HepG2 (cell line): ENCODE measurements at regions not wholly inside any gene's neighbourhood (a gene's known extent, or its start where the extent isn't known, plus 50 kb on each side); places are given as distances from the start of the nearest gene placed in this dataset.

Source experiments
- ATAC-seq: fragments of 200-7000 bp; cut with Tn5 transposase; 3 replicates; pipeline ENCODE4 v1.9.1; 2020; ENCODE audit warnings: mild to moderate bottlenecking, moderate library complexity
- BruUV-seq: library from RNA; stranded (reverse); fragments of 400-500 nt; replicated peaks from 2 replicates; lab custom pipeline; 2021; lab: Mats Ljungman, UMichigan
- CTCF ChIA-PET: fragments of 300-600 bp; formaldehyde crosslinking; extraction: SDS; loops from one replicate; lab custom pipeline; 2021; ENCODE audit warnings: low total read pairs, inconsistent platforms, low intra/inter-chr PET ratio; lab: Yijun Ruan, JAX
- POLR2A ChIA-PET: fragments of 350-600 bp; sonication (Branson Sonifier 250); formaldehyde crosslinking; loops from one replicate; lab custom pipeline; 2020; ENCODE audit warnings: antibody characterized with exemption, inconsistent platforms; lab: Yijun Ruan, JAX
- DNase-seq: peaks from one replicate; pipeline ENCODE4 v3.0.0-alpha.2; 2015; ENCODE audit warnings: low spot score
- FAIRE-seq: peaks from 3 replicates; lab custom pipeline; 2011; peaks lifted over from hg19 to GRCh38; lab: Jason Lieb, UNC
- H2AFZ ChIP-seq: one replicate; pipeline ENCODE4 v1.6.1; 2011; ENCODE audit warnings: low read length, inconsistent platforms
- H3K27ac ChIP-seq: fragments of 300-600 bp; 3 replicates; pipeline ENCODE4 v1.8.0; 2011; ENCODE audit warnings: mixed run types, mild to moderate bottlenecking, mixed read lengths, low read length, inconsistent platforms; ENCODE audit not compliant: insufficient read depth; ENCODE audit errors: extremely low read length
- H3K27me3 ChIP-seq, 2 experiments: fragments of 200-600 bp in 1 of 2; 2 replicates in 1 of 2; 3 replicates in 1 of 2; pipeline versions ENCODE4 v1.6.0 to v1.8.0; 2011; ENCODE audit warnings: low read length in 2 of 2, mild to moderate bottlenecking in 2 of 2, moderate library complexity in 2 of 2, inconsistent platforms in 1 of 2; ENCODE audit not compliant: insufficient read depth in 2 of 2, control insufficient read depth in 1 of 2
- H3K36me3 ChIP-seq, 2 experiments: fragments of 200-600 bp in 1 of 2; replicated peaks in 1 of 2; 2 replicates in 1 of 2; 3 replicates in 1 of 2; pipeline versions ENCODE4 v1.5.1 to v1.8.0; 2011; ENCODE audit warnings: low read length in 2 of 2, inconsistent platforms in 1 of 2; ENCODE audit not compliant: insufficient read depth in 2 of 2, control insufficient read depth in 1 of 2
- H3K4me1 ChIP-seq: 2 replicates; pipeline ENCODE4 v1.5.1; 2012; ENCODE audit warnings: low read length, inconsistent platforms; ENCODE audit not compliant: insufficient read depth
- H3K4me2 ChIP-seq: 2 replicates; pipeline ENCODE4 v1.6.0; 2011; ENCODE audit warnings: low read depth, low read length, inconsistent platforms
- H3K4me3 ChIP-seq, 3 experiments: fragments of 200-600 bp in 1 of 3; sonication (generic), shearing (Covaris generic) in 1 of 3; replicated peaks in 1 of 3; 2 replicates each; pipeline ENCODE4 v1.5.1; 2011 to 2016; ENCODE audit warnings: low read length in 3 of 3, inconsistent platforms in 2 of 3, low read depth in 2 of 3, mild to moderate bottlenecking in 2 of 3, control low read depth in 1 of 3, mixed read lengths in 1 of 3; ENCODE audit not compliant: insufficient read depth in 1 of 3
- H3K79me2 ChIP-seq: one replicate; pipeline ENCODE4 v1.6.1; 2011; ENCODE audit warnings: low read length, inconsistent platforms; ENCODE audit not compliant: insufficient read depth
- H3K9ac ChIP-seq: 2 replicates; pipeline ENCODE4 v1.6.0; 2011; ENCODE audit warnings: mild to moderate bottlenecking, low read depth, low read length, inconsistent platforms; ENCODE audit not compliant: insufficient read depth
- H3K9me3 ChIP-seq: 2 replicates; pipeline ENCODE4 v1.5.1; 2012; ENCODE audit warnings: mild to moderate bottlenecking, low read length
- H4K20me1 ChIP-seq: 2 replicates; pipeline ENCODE4 v1.6.0; 2011; ENCODE audit warnings: inconsistent platforms, mild to moderate bottlenecking, low read length, moderate library complexity; ENCODE audit not compliant: insufficient read depth
- ATF7 ChIP-seq, 2 experiments: fragments of 450-650 bp in 1 of 2; sonication (generic) in 1 of 2; formaldehyde crosslinking in 1 of 2; IDR thresholded peaks; 2 replicates each; pipeline versions ENCODE4 v1.4.0 to v1.6.1; 2016 to 2020; ENCODE audit warnings: antibody characterized with exemption in 1 of 2, mild to moderate bottlenecking in 1 of 2, missing genetic modification reagents in 1 of 2
- CENPT ChIP-seq: sonication (generic); formaldehyde crosslinking; IDR thresholded peaks from 2 replicates; pipeline ENCODE4 v1.8.0; 2022; ENCODE audit warnings: low read depth, mild to moderate bottlenecking, moderate library complexity, missing genetic modification reagents
- EHMT2 ChIP-seq: fragments of 200-600 bp; sonication (generic); IDR thresholded peaks from 2 replicates; pipeline ENCODE4 v1.7.0; 2017; ENCODE audit warnings: antibody characterized with exemption, low read depth, low read length, borderline replicate concordance
- ESRRA ChIP-seq: sonication (generic); formaldehyde crosslinking; IDR thresholded peaks from 2 replicates; pipeline ENCODE4 v1.5.1; 2020; ENCODE audit warnings: mild to moderate bottlenecking, low read depth, missing genetic modification reagents
- FOXM1 ChIP-seq: sonication (generic); formaldehyde crosslinking; IDR thresholded peaks from 2 replicates; pipeline ENCODE4 v1.5.0; 2020; ENCODE audit warnings: missing genetic modification reagents
- GATA4 ChIP-seq: sonication (generic); IDR thresholded peaks from 2 replicates; pipeline ENCODE4 v1.6.1; 2016; ENCODE audit warnings: antibody characterized with exemption, low read depth, borderline replicate concordance
- GPN1 ChIP-seq: sonication (generic); formaldehyde crosslinking; IDR thresholded peaks from 2 replicates; pipeline ENCODE4 v1.5.1; 2020; ENCODE audit warnings: missing genetic modification reagents, borderline replicate concordance
- IKZF5 ChIP-seq: IDR thresholded peaks from 2 replicates; pipeline ENCODE4 v1.6.1; 2018; ENCODE audit warnings: missing genetic modification reagents, mild to moderate bottlenecking, missing compliant biosample characterization
- KDM2A ChIP-seq: sonication (generic); formaldehyde crosslinking; IDR thresholded peaks from 2 replicates; pipeline ENCODE4 v1.4.0; 2020; ENCODE audit warnings: low read depth, missing genetic modification reagents, borderline replicate concordance
- KMT2A ChIP-seq: sonication (generic); formaldehyde crosslinking; IDR thresholded peaks from 2 replicates; pipeline ENCODE4 v1.4.0; 2020; ENCODE audit warnings: missing genetic modification reagents
- SNAPC2 ChIP-seq: sonication (generic); formaldehyde crosslinking; IDR thresholded peaks from 2 replicates; pipeline ENCODE4 v1.8.1; 2022; ENCODE audit warnings: mild to moderate bottlenecking, missing genetic modification reagents
- SP2 ChIP-seq: sonication (generic); formaldehyde crosslinking; IDR thresholded peaks from 2 replicates; pipeline ENCODE4 v1.5.1; 2020; ENCODE audit warnings: mild to moderate bottlenecking, missing genetic modification reagents
- SRY ChIP-seq: sonication (generic); formaldehyde crosslinking; IDR thresholded peaks from 2 replicates; pipeline ENCODE4 v1.8.0; 2022; ENCODE audit warnings: mild to moderate bottlenecking, missing genetic modification reagents
- ZNF17 ChIP-seq: sonication (generic); formaldehyde crosslinking; IDR thresholded peaks from 2 replicates; pipeline ENCODE4 v1.5.0; 2020; ENCODE audit warnings: mild to moderate bottlenecking, missing genetic modification reagents
- ZNF362 ChIP-seq: sonication (generic); formaldehyde crosslinking; IDR thresholded peaks from 2 replicates; pipeline ENCODE4 v1.4.0; 2020; ENCODE audit warnings: missing genetic modification reagents, mild to moderate bottlenecking, borderline replicate concordance
- ZNF550 ChIP-seq: sonication (generic); formaldehyde crosslinking; IDR thresholded peaks from 2 replicates; pipeline ENCODE4 v1.4.0; 2020; ENCODE audit warnings: mild to moderate bottlenecking, missing genetic modification reagents, borderline replicate concordance
- ZNF567 ChIP-seq: sonication (generic); formaldehyde crosslinking; IDR thresholded peaks from 2 replicates; pipeline ENCODE4 v1.8.1; 2023; ENCODE audit warnings: mild to moderate bottlenecking, missing genetic modification reagents, borderline replicate concordance
- WGBS: methylation state at CpG from one replicate; pipeline ENCODE4 v1.1.6; 2017; ENCODE audit warnings: low lambda C conversion rate; 5-methylcytosine and 5-hydroxymethylcytosine counted together
- in situ Hi-C: cut with HindIII; loops from 2 replicates; pipeline ENCODE4 v1.10.0; 2017; ENCODE audit warnings: low pct_unique_long_range_greater_than_20kb; ENCODE audit not compliant: extremely low pct_ligation_motif_present
- intact Hi-C: fragments of 100-400 bp; cut with micrococcal nuclease; formaldehyde crosslinking; loops from one replicate; pipeline ENCODE4 v1.10.0; 2022; ENCODE audit not compliant: unreplicated experiment
- TF ChIP-seq, protein P1 (sequence below): sonication (generic); formaldehyde crosslinking; IDR thresholded peaks from 2 replicates; pipeline ENCODE4 v1.4.0; 2020; ENCODE audit warnings: mild to moderate bottlenecking, low read depth, missing genetic modification reagents
- TF ChIP-seq, protein P2 (sequence below): sonication (generic); formaldehyde crosslinking; IDR thresholded peaks from 2 replicates; pipeline ENCODE4 v1.4.0; 2020; ENCODE audit warnings: mild to moderate bottlenecking, missing genetic modification reagents
- TF ChIP-seq, protein P3 (sequence below): sonication (generic); formaldehyde crosslinking; IDR thresholded peaks from 2 replicates; pipeline ENCODE4 v1.5.1; 2020; ENCODE audit warnings: missing genetic modification reagents, mild to moderate bottlenecking, borderline replicate concordance

GRCh38 chr6:148041546-148041945 is 301.1 kb upstream of the SASH1 start:
- DNase-seq = no peak
- no peak overlapping the region for H3K9ac ChIP-seq
- intact Hi-C loops = no loop called here
- H3K79me2 ChIP-seq = no peaks in the 10 kb centered on the region
- no peaks in the 10 kb centered on the region for H3K27me3 ChIP-seq
- TF ChIP-seq SRY (CRISPR knock-in tag) (no peak), KMT2A (no peak), FOXM1 (CRISPR knock-in tag) (no peak), ZNF17 (CRISPR knock-in tag) (no peak), ZNF362 (CRISPR knock-in tag) (no peak), IKZF5 (CRISPR knock-in tag) (no peak), CENPT (CRISPR knock-in tag) (no peak), SNAPC2 (CRISPR knock-in tag) (no peak), KDM2A (no peak), ESRRA (CRISPR knock-in tag) (no peak), GPN1 (no peak), ATF7 (IDR thresholded peaks at IDR 0.05) (no peak), ATF7 (CRISPR knock-in tag; IDR thresholded peaks at IDR 0.05) (no peak), ZNF550 (no peak), SP2 (CRISPR knock-in tag) (no peak), GATA4 (no peak), ZNF567 (CRISPR knock-in tag) (no peak), EHMT2 (no peak)
- TF ChIP-seq, protein P1, sequence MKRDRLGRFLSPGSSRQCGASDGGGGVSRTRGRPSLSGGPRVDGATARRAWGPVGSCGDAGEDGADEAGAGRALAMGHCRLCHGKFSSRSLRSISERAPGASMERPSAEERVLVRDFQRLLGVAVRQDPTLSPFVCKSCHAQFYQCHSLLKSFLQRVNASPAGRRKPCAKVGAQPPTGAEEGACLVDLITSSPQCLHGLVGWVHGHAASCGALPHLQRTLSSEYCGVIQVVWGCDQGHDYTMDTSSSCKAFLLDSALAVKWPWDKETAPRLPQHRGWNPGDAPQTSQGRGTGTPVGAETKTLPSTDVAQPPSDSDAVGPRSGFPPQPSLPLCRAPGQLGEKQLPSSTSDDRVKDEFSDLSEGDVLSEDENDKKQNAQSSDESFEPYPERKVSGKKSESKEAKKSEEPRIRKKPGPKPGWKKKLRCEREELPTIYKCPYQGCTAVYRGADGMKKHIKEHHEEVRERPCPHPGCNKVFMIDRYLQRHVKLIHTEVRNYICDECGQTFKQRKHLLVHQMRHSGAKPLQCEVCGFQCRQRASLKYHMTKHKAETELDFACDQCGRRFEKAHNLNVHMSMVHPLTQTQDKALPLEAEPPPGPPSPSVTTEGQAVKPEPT (CRISPR knock-in tag) = no peak
- TF ChIP-seq, protein P2, sequence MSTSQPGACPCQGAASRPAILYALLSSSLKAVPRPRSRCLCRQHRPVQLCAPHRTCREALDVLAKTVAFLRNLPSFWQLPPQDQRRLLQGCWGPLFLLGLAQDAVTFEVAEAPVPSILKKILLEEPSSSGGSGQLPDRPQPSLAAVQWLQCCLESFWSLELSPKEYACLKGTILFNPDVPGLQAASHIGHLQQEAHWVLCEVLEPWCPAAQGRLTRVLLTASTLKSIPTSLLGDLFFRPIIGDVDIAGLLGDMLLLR (CRISPR knock-in tag) = no peak
- TF ChIP-seq, protein P3, sequence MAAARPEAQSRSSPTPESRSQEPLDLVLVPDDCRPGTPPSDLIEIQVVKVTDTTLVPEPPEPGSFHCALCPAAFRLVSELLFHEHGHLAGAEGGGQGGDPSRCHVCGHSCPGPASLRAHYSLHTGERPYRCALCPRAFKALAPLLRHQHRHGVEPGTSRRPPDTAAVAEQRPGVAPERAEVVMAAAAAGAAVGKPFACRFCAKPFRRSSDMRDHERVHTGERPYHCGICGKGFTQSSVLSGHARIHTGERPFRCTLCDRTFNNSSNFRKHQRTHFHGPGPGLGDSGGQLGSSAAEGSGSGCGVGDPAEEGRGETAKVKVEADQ (CRISPR knock-in tag) = no peak
- peaks cover 3% of the 10 kb centered on the region for H3K9me3 ChIP-seq
- CTCF ChIA-PET = no interaction called here
- 56% methylated on average over 4 of the region's 4 CpGs for WGBS
- no peak overlapping the region for H3K4me2 ChIP-seq
- H4K20me1 ChIP-seq = no peaks in the 10 kb centered on the region
- ATAC-seq = no peak
- in situ Hi-C loops = no loop called here
- POLR2A ChIA-PET = no interaction called here
- no peak overlapping the region for H3K27ac ChIP-seq
- no peaks in the 10 kb centered on the region for H3K36me3 ChIP-seq
- H3K4me1 ChIP-seq = no peaks in the 10 kb centered on the region
- BruUV-seq = no TSS peak
- no peak for FAIRE-seq
- no peak overlapping the region for H2AFZ ChIP-seq
- H3K4me3 ChIP-seq = no peak overlapping the region
